SK-N-DZ (cell line): ENCODE measurements at regions not wholly inside any gene's neighbourhood (a gene's known extent, or its start where the extent isn't known, plus 50 kb on each side); places are given as distances from the start of the nearest gene placed in this dataset.
"Not testable (repeated sequence)": the region's sequence is repeated elsewhere in the genome, so short reads cannot be mapped to it uniquely, and the experiment has no call there.

Experiments used
- DNase-seq: peaks from one replicate; pipeline ENCODE4 v3.0.0-alpha.2; 2015; ENCODE audit warnings: low spot score

- no peak for DNase-seq
These were observed 140.2 kb upstream of the ITGA6 start for GRCh38 chr2:172287190-172287589.

- no peak for DNase-seq
These were observed 139.6 kb upstream of the ITGA6 start for GRCh38 chr2:172287605-172288315.

GRCh38 chr2:172288603-172289002 lies 138.8 kb upstream of the ITGA6 start:
- no peak for DNase-seq

GRCh38 chr2:172293952-172294351 lies 133.4 kb upstream of the ITGA6 start:
- no peak for DNase-seq

GRCh38 chr2:172294983-172295382 lies 132.4 kb upstream of the ITGA6 start:
- no peak for DNase-seq

GRCh38 chr2:172295677-172296076 lies 131.7 kb upstream of the ITGA6 start:
- DNase-seq: no peak

- DNase-seq: no peak
These were observed 130.9 kb upstream of the ITGA6 start for GRCh38 chr2:172296267-172297046.

- DNase-seq: no peak
These were observed 129.9 kb upstream of the ITGA6 start for GRCh38 chr2:172297531-172297930.

- DNase-seq: no peak
These were observed 129.4 kb upstream of the ITGA6 start for GRCh38 chr2:172297950-172298349.

GRCh38 chr2:172299741-172300140 lies 127.6 kb upstream of the ITGA6 start:
- no peak for DNase-seq

GRCh38 chr2:172300851-172301250 lies 126.5 kb upstream of the ITGA6 start:
- no peak for DNase-seq

GRCh38 chr2:172305066-172305465 lies 122.3 kb upstream of the ITGA6 start:
- DNase-seq: no peak

- no peak for DNase-seq
These were observed 119.6 kb upstream of the ITGA6 start for GRCh38 chr2:172307800-172308199.

GRCh38 chr2:172308253-172308935 lies 119.0 kb upstream of the ITGA6 start:
- no peak for DNase-seq

GRCh38 chr2:172311921-172312345 lies 115.5 kb upstream of the ITGA6 start:
- DNase-seq: no peak

- no peak for DNase-seq
These were observed 113.6 kb upstream of the ITGA6 start for GRCh38 chr2:172313715-172314341.

- DNase-seq: not testable (repeated sequence)
These were observed 112.3 kb upstream of the ITGA6 start for GRCh38 chr2:172315070-172315469.

- no peak for DNase-seq
These were observed 105.3 kb upstream of the ITGA6 start for GRCh38 chr2:172322049-172322448.

GRCh38 chr2:172323256-172323655 lies 104.1 kb upstream of the ITGA6 start:
- no peak for DNase-seq

GRCh38 chr2:172323861-172324597 lies 103.4 kb upstream of the ITGA6 start:
- no peak for DNase-seq

- DNase-seq: no peak
These were observed 101.2 kb upstream of the ITGA6 start for GRCh38 chr2:172326211-172326509.
